GM23338 (cell line): ENCODE measurements at regions not wholly inside any gene's neighbourhood (a gene's known extent, or its start where the extent isn't known, plus 50 kb on each side); places are given as distances from the start of the nearest gene placed in this dataset.
"Not testable (repeated sequence)": the region's sequence is repeated elsewhere in the genome, so short reads cannot be mapped to it uniquely, and the experiment has no call there.

Experiments
- ATAC-seq: fragments of 200-7000 bp; cut with Tn5 transposase; 3 replicates; pipeline ENCODE4 v1.9.1; 2020
- DNase-seq: peaks from one replicate; pipeline ENCODE4 v3.0.0-alpha.2; 2015; ENCODE audit warnings: low spot score
- H2AFZ ChIP-seq: fragments of 200-600 bp; sonication (generic); 2 replicates; pipeline ENCODE4 v1.8.0; 2016; ENCODE audit warnings: antibody characterized with exemption, mild to moderate bottlenecking, moderate library complexity
- H3F3A ChIP-seq: fragments of 200-600 bp; sonication (generic); replicated peaks from 2 replicates; pipeline ENCODE4 v1.8.0; 2017; ENCODE audit warnings: antibody characterized with exemption, mixed run types, low read depth
- H3K27ac ChIP-seq: fragments of 200-600 bp; sonication (generic); 2 replicates; pipeline ENCODE4 v1.6.1; 2016; ENCODE audit warnings: low read depth
- H3K27me3 ChIP-seq: fragments of 200-600 bp; sonication (generic); 2 replicates; pipeline ENCODE4 v1.8.0; 2016; ENCODE audit warnings: mild to moderate bottlenecking, mixed run types, moderate library complexity; ENCODE audit not compliant: insufficient read depth
- H3K36me3 ChIP-seq: fragments of 200-600 bp; sonication (generic); 2 replicates; pipeline ENCODE4 v1.8.0; 2016; ENCODE audit warnings: mild to moderate bottlenecking; ENCODE audit not compliant: insufficient read depth
- H3K4me1 ChIP-seq: fragments of 200-600 bp; sonication (generic); 2 replicates; pipeline ENCODE4 v1.8.0; 2016; ENCODE audit warnings: mild to moderate bottlenecking, moderate library complexity; ENCODE audit not compliant: insufficient read depth
- H3K4me2 ChIP-seq: fragments of 200-600 bp; sonication (generic); 2 replicates; pipeline ENCODE4 v1.7.1; 2017; ENCODE audit warnings: mixed run types
- H3K4me3 ChIP-seq: fragments of 200-600 bp; sonication (generic); 2 replicates; pipeline ENCODE4 v1.6.1; 2016; ENCODE audit warnings: mixed run types
- H3K79me2 ChIP-seq: fragments of 200-600 bp; sonication (generic); replicated peaks from 2 replicates; pipeline ENCODE4 v1.8.0; 2017; ENCODE audit warnings: mild to moderate bottlenecking; ENCODE audit not compliant: insufficient read depth
- H3K9me2 ChIP-seq: fragments of 200-600 bp; sonication (generic); 2 replicates; pipeline ENCODE4 v1.8.0; 2017; ENCODE audit not compliant: insufficient read depth
- H4K20me1 ChIP-seq: fragments of 200-600 bp; sonication (generic); replicated peaks from 2 replicates; pipeline ENCODE4 v1.8.0; 2017; ENCODE audit warnings: mild to moderate bottlenecking; ENCODE audit not compliant: insufficient read depth
- H3K27ac Mint-ChIP-seq: 2 replicates; pipeline ENCODE4 v1.8.0; 2020; ENCODE audit warnings: inconsistent platforms, mild to moderate bottlenecking, moderate library complexity, mixed read lengths
- H3K27me3 Mint-ChIP-seq: 3 replicates; pipeline ENCODE4 v1.8.0; 2022; ENCODE audit warnings: low read depth, mild to moderate bottlenecking, moderate library complexity, mixed read lengths, inconsistent platforms; ENCODE audit not compliant: insufficient read depth, poor library complexity
- H3K36me3 Mint-ChIP-seq: 3 replicates; pipeline ENCODE4 v1.8.0; 2021; ENCODE audit warnings: low read depth, mild to moderate bottlenecking, inconsistent platforms, moderate library complexity, mixed read lengths
- H3K4me1 Mint-ChIP-seq: 3 replicates; pipeline ENCODE4 v1.8.0; 2020; ENCODE audit warnings: mild to moderate bottlenecking, inconsistent platforms, mixed read lengths
- H3K4me3 Mint-ChIP-seq: 3 replicates; pipeline ENCODE4 v1.8.0; 2021; ENCODE audit warnings: moderate library complexity, mild to moderate bottlenecking, inconsistent platforms, mixed read lengths
- H3K9me3 Mint-ChIP-seq: 3 replicates; pipeline ENCODE4 v1.8.0; 2020; ENCODE audit warnings: moderate library complexity, mild to moderate bottlenecking, inconsistent platforms, mixed read lengths
- CREB1 ChIP-seq: fragments of 250-450 bp; sonication (Bioruptor Pico); IDR thresholded peaks from 2 replicates; pipeline ENCODE4 v1.5.0; 2020; ENCODE audit warnings: low read depth, mild to moderate bottlenecking, moderate library complexity
- CTCF ChIP-seq, 2 experiments: fragments of 200-600 bp in 1 of 2; sonication (generic) in 1 of 2; conservative IDR thresholded peaks; 2 replicates each; pipeline versions ENCODE4 v1.5.1 to v1.6.1; 2016 to 2017; ENCODE audit warnings: antibody characterized with exemption in 2 of 2, low read depth in 2 of 2, mild to moderate bottlenecking in 2 of 2, moderate library complexity in 1 of 2
- ETS1 ChIP-seq: IDR thresholded peaks from 2 replicates; pipeline ENCODE4 v1.6.1; 2016; ENCODE audit warnings: antibody characterized with exemption
- EZH2 ChIP-seq: fragments of 200-600 bp; sonication (generic); IDR thresholded peaks from one replicate; pipeline ENCODE4 v1.8.0; 2017; ENCODE audit warnings: antibody characterized with exemption, mild to moderate bottlenecking, low read depth; ENCODE audit not compliant: unreplicated experiment
- EZH2phosphoT487 ChIP-seq: fragments of 200-600 bp; sonication (generic); IDR thresholded peaks from one replicate; pipeline ENCODE4 v1.8.1; 2018; ENCODE audit warnings: antibody characterized with exemption; ENCODE audit not compliant: unreplicated experiment
- NANOG ChIP-seq: IDR thresholded peaks from 2 replicates; pipeline ENCODE4 v1.6.1; 2016; ENCODE audit warnings: antibody characterized with exemption, borderline replicate concordance
- POLR2AphosphoS5 ChIP-seq: IDR thresholded peaks from 2 replicates; pipeline ENCODE4 v1.6.1; 2016; ENCODE audit warnings: antibody characterized with exemption, low read depth
- REST ChIP-seq: IDR thresholded peaks from one replicate; pipeline ENCODE4 v1.6.1; 2018; ENCODE audit warnings: antibody characterized with exemption; ENCODE audit not compliant: unreplicated experiment
- STAT1 ChIP-seq: IDR thresholded peaks from one replicate; pipeline ENCODE4 v1.6.1; 2016; ENCODE audit warnings: antibody characterized with exemption; ENCODE audit not compliant: unreplicated experiment
- ZNF114 ChIP-seq: fragments of 250-450 bp; sonication (Bioruptor Pico); IDR thresholded peaks from 2 replicates; pipeline ENCODE4 v1.5.0; 2020; ENCODE audit warnings: mild to moderate bottlenecking, moderate library complexity
- ZNF331 ChIP-seq: fragments of 250-450 bp; sonication (Bioruptor Pico); IDR thresholded peaks from 2 replicates; pipeline ENCODE4 v1.5.0; 2020; ENCODE audit warnings: low read depth, mild to moderate bottlenecking, moderate library complexity

- no peak for TF ChIP-seq REST
- TF ChIP-seq ZNF114 (CRISPR knock-in tag) = no peak
- Mint-ChIP-seq H3K27ac (no peak overlapping the region), H3K36me3 (no peaks in the 10 kb centered on the region), H3K4me1 (no peaks in the 10 kb centered on the region), H3K4me3 (no peak overlapping the region), H3K9me3 (no peaks in the 10 kb centered on the region), H3K27me3 (no peaks in the 10 kb centered on the region)
- Histone ChIP-seq H3K4me2 (no peak overlapping the region), H3K27me3 (no peaks in the 10 kb centered on the region), H2AFZ (no peak overlapping the region), H4K20me1 (no peaks in the 10 kb centered on the region), H3K79me2 (no peaks in the 10 kb centered on the region), H3F3A (no peaks in the 10 kb centered on the region), H3K36me3 (no peaks in the 10 kb centered on the region), H3K4me1 (no peaks in the 10 kb centered on the region), H3K4me3 (no peak overlapping the region), H3K27ac (no peak overlapping the region), H3K9me2 (no peaks in the 10 kb centered on the region)
- DNase-seq (no peak), ATAC-seq (no peak)
These were observed 312.7 kb upstream of the TBX18 start for GRCh38 chr6:85077098-85077497.

GRCh38 chr6:85071845-85072244 is 307.4 kb upstream of the TBX18 start:
- H3K4me1 ChIP-seq, H3K9me2 ChIP-seq, H3K27me3 Mint-ChIP-seq, H3K36me3 ChIP-seq, H3K4me3 Mint-ChIP-seq, H3K79me2 ChIP-seq, H3K4me2 ChIP-seq, H3F3A ChIP-seq, H3K27me3 ChIP-seq, H3K27ac ChIP-seq, ATAC-seq, H2AFZ ChIP-seq, H3K36me3 Mint-ChIP-seq, H3K4me1 Mint-ChIP-seq, H3K9me3 Mint-ChIP-seq, H4K20me1 ChIP-seq, H3K27ac Mint-ChIP-seq, DNase-seq, H3K4me3 ChIP-seq: not testable (repeated sequence)

GRCh38 chr6:85069577-85069976 is 305.2 kb upstream of the TBX18 start:
- Histone ChIP-seq H3K4me1 (no peaks in the 10 kb centered on the region), H3K27me3 (no peaks in the 10 kb centered on the region), H4K20me1 (no peaks in the 10 kb centered on the region), H3K9me2 (no peaks in the 10 kb centered on the region; the same call in 1 of the 2 replicates), H3F3A (no peaks in the 10 kb centered on the region), H3K4me3 (no peak overlapping the region), H3K4me2 (no peak overlapping the region), H2AFZ (no peak overlapping the region), H3K27ac (no peak overlapping the region), H3K36me3 (no peaks in the 10 kb centered on the region), H3K79me2 (no peaks in the 10 kb centered on the region)
- no peak for DNase-seq
- no peak for ATAC-seq
- Mint-ChIP-seq H3K27ac (no peak overlapping the region), H3K4me3 (no peak overlapping the region), H3K36me3 (no peaks in the 10 kb centered on the region), H3K9me3 (no peaks in the 10 kb centered on the region; the same call in 1 of the 3 replicates), H3K4me1 (peaks cover 3% of the 10 kb centered on the region), H3K27me3 (peaks cover 3% of the 10 kb centered on the region)
- no peak for TF ChIP-seq CTCF (conservative IDR thresholded peaks at IDR 0.05; ENCODE audit: low read depth in 2 of 2)
- no peak for TF ChIP-seq ETS1
- TF ChIP-seq REST = no peak
- no peak for TF ChIP-seq ZNF331
- no peak for TF ChIP-seq POLR2AphosphoS5
- no peak for TF ChIP-seq CREB1 (CRISPR knock-in tag)
- TF ChIP-seq STAT1 = no peak
- TF ChIP-seq EZH2phosphoT487 = no peak
- TF ChIP-seq EZH2 = no peak
- no peak for TF ChIP-seq NANOG
